ENCODE measurements at regions not wholly inside any gene's neighbourhood (a gene's known extent, or its start where the extent isn't known, plus 50 kb on each side); places are given as distances from the start of the nearest gene placed in this dataset.
"Not testable (repeated sequence)": the region's sequence is repeated elsewhere in the genome, so short reads cannot be mapped to it uniquely, and the experiment has no call there.

GRCh38 chr4:33111117-33111516 lies 2390.9 kb downstream of the PCDH7 start:
- DNase-seq: no peak

- no peak for DNase-seq
These were observed 2396.7 kb downstream of the PCDH7 start for GRCh38 chr4:33116871-33117270.

- DNase-seq: no peak
These were observed 2405.8 kb downstream of the PCDH7 start for GRCh38 chr4:33126002-33126401.

- DNase-seq: not testable (repeated sequence)
These were observed 2410.5 kb downstream of the PCDH7 start for GRCh38 chr4:33130662-33131061.

- DNase-seq: no peak
These were observed 2413.6 kb downstream of the PCDH7 start for GRCh38 chr4:33133723-33134122.

- no peak for DNase-seq
These were observed 2414.2 kb downstream of the PCDH7 start for GRCh38 chr4:33134366-33134765.

GRCh38 chr4:33149658-33150524 lies 2429.7 kb downstream of the PCDH7 start:
- peak; percentile 8 for DNase-seq

- DNase-seq: no peak
These were observed 2430.3 kb downstream of the PCDH7 start for GRCh38 chr4:33150525-33150910.

GRCh38 chr4:33160126-33160525 lies 2440.0 kb downstream of the PCDH7 start:
- DNase-seq: no peak

- DNase-seq: no peak
These were observed 2441.0 kb downstream of the PCDH7 start for GRCh38 chr4:33161202-33161601.

- DNase-seq: no peak
These were observed 2442.0 kb downstream of the PCDH7 start for GRCh38 chr4:33162122-33162521.

GRCh38 chr4:33171873-33172525 lies 2451.8 kb downstream of the PCDH7 start:
- DNase-seq: no peak

GRCh38 chr4:33176566-33176965 lies 2456.4 kb downstream of the PCDH7 start:
- no peak for DNase-seq

GRCh38 chr4:33184657-33185290 lies 2464.6 kb downstream of the PCDH7 start:
- DNase-seq: no peak

GRCh38 chr4:33187035-33187434 lies 2466.9 kb downstream of the PCDH7 start:
- DNase-seq: no peak

- no peak for DNase-seq
These were observed 2468.6 kb downstream of the PCDH7 start for GRCh38 chr4:33188733-33189132.

GRCh38 chr4:33189169-33189568 lies 2469.0 kb downstream of the PCDH7 start:
- no peak for DNase-seq

GRCh38 chr4:33193109-33193508 lies 2472.9 kb downstream of the PCDH7 start:
- no peak for DNase-seq

GRCh38 chr4:33200377-33200776 lies 2480.2 kb downstream of the PCDH7 start:
- DNase-seq: no peak

- no peak for DNase-seq
These were observed 2498.1 kb downstream of the PCDH7 start for GRCh38 chr4:33218238-33218637.

GRCh38 chr4:33226133-33226532 lies 2506.0 kb downstream of the PCDH7 start:
- no peak for DNase-seq

- no peak for DNase-seq
These were observed 2506.6 kb downstream of the PCDH7 start for GRCh38 chr4:33226783-33227182.

GRCh38 chr4:33255094-33255493 lies 2534.9 kb downstream of the PCDH7 start:
- no peak for DNase-seq

- DNase-seq: no peak
These were observed 2535.3 kb downstream of the PCDH7 start for GRCh38 chr4:33255507-33255906.
